ENCODE measurements at regions not wholly inside any gene's neighbourhood (a gene's known extent, or its start where the extent isn't known, plus 50 kb on each side); places are given as distances from the start of the nearest gene placed in this dataset.

DNA sequence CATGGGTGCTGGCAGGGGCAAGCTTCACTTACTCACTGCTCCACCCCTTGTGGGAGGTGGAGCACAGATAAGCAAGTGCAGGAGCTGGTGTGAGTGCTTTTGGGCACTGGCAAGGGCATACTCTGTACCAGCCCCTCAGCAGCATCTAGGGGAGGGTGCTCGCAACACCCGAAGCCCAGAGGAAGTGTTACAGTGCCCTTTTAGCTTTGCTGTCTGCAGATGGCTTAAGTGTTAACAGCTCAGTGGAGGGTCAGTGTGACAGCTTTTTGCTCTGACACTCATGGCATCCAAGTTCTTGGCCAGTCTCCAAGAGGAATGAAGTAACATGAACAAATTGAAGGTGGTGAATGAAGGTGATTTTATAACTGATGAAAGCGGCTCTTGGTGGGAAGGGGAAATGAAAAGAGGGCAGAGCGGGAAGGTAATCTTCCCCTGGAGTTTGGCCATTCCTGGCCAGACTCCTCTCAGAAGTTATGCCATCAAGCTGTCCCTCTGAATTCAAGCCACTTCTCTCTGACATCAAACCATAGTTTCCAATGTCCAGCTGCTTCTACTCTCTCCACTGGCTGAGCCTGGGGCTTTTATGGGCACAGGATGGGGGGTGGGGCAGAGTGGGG, 862.5 kb downstream of the KCNMA1 start:
- POLR2A ChIA-PET: interaction anchor here (0.6 kb wide), 1 partner anchor 27 kb away, joined by 3 read pairs; no protein-coding TSS in a partner anchor
- no peak for TF ChIP-seq EZH2phosphoT487 (IDR thresholded peaks at IDR 0.05; ENCODE audit: borderline replicate concordance, low read depth, low read length)
- TF ChIP-seq, protein P1, sequence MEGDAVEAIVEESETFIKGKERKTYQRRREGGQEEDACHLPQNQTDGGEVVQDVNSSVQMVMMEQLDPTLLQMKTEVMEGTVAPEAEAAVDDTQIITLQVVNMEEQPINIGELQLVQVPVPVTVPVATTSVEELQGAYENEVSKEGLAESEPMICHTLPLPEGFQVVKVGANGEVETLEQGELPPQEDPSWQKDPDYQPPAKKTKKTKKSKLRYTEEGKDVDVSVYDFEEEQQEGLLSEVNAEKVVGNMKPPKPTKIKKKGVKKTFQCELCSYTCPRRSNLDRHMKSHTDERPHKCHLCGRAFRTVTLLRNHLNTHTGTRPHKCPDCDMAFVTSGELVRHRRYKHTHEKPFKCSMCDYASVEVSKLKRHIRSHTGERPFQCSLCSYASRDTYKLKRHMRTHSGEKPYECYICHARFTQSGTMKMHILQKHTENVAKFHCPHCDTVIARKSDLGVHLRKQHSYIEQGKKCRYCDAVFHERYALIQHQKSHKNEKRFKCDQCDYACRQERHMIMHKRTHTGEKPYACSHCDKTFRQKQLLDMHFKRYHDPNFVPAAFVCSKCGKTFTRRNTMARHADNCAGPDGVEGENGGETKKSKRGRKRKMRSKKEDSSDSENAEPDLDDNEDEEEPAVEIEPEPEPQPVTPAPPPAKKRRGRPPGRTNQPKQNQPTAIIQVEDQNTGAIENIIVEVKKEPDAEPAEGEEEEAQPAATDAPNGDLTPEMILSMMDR (conservative IDR thresholded peaks at IDR 0.05; ENCODE audit: low read length): no peak
- H3K4me2 ChIP-seq (ENCODE audit: low read length): no peak overlapping the region
- intact Hi-C loops (cut with micrococcal nuclease; ENCODE audit: unreplicated experiment): no loop called here
- H3K36me3 ChIP-seq (ENCODE audit: insufficient read depth, low read length): no peaks in the 10 kb centered on the region
- H3K9me3 ChIP-seq (ENCODE audit: low read length): no peaks in the 10 kb centered on the region
- DNase-seq (ENCODE audit: low spot score): no peak
- H4K20me1 ChIP-seq (ENCODE audit: insufficient read depth, low read length): no peaks in the 10 kb centered on the region
- H3K4me3 ChIP-seq (ENCODE audit: low read depth, low read length, poor library complexity, severe bottlenecking): no peak overlapping the region
- H3K9me2 ChIP-seq (ENCODE audit: insufficient read depth, low read length): no peaks in the 10 kb centered on the region
- no peaks in the 10 kb centered on the region for H3K79me2 ChIP-seq (ENCODE audit: insufficient read depth, low read depth, low read length)
- H3K4me1 ChIP-seq (ENCODE audit: insufficient read depth, low read length, poor library complexity, severe bottlenecking): no peaks in the 10 kb centered on the region
- no peak overlapping the region for H3K27ac ChIP-seq (ENCODE audit: low read depth, low read length, poor library complexity, severe bottlenecking)
- H2AFZ ChIP-seq (ENCODE audit: low read length): no peak overlapping the region
- BruUV-seq (replicated peaks): no TSS peak
- CTCF ChIA-PET (ENCODE audit: unreplicated experiment): no interaction called here

GRCh38 chr10:76769582-76769981, 868.0 kb downstream of the KCNMA1 start:
- TF ChIP-seq EZH2phosphoT487 (IDR thresholded peaks at IDR 0.05; ENCODE audit: borderline replicate concordance, low read depth, low read length): no peak
- TF ChIP-seq, protein P1 (conservative IDR thresholded peaks at IDR 0.05; ENCODE audit: low read length): no peak
- ChIA-PET CTCF (ENCODE audit: unreplicated experiment) (no interaction called here), POLR2A (no interaction called here)
- Histone ChIP-seq H3K4me3 (ENCODE audit: low read depth, low read length, poor library complexity, severe bottlenecking) (no peak overlapping the region), H3K9me3 (ENCODE audit: low read length) (no peaks in the 10 kb centered on the region), H3K79me2 (ENCODE audit: insufficient read depth, low read depth, low read length) (no peaks in the 10 kb centered on the region), H3K36me3 (ENCODE audit: insufficient read depth, low read length) (no peaks in the 10 kb centered on the region), H3K9me2 (ENCODE audit: insufficient read depth, low read length) (no peaks in the 10 kb centered on the region), H3K27ac (ENCODE audit: low read depth, low read length, poor library complexity, severe bottlenecking) (no peak overlapping the region), H2AFZ (ENCODE audit: low read length) (no peak overlapping the region), H4K20me1 (ENCODE audit: insufficient read depth, low read length) (no peaks in the 10 kb centered on the region), H3K4me2 (ENCODE audit: low read length) (no peak overlapping the region), H3K4me1 (ENCODE audit: insufficient read depth, low read length, poor library complexity, severe bottlenecking) (no peaks in the 10 kb centered on the region)
- intact Hi-C loops (cut with micrococcal nuclease; ENCODE audit: unreplicated experiment): no loop called here
- DNase-seq (ENCODE audit: low spot score): no peak
- BruUV-seq (replicated peaks): no TSS peak

DNA sequence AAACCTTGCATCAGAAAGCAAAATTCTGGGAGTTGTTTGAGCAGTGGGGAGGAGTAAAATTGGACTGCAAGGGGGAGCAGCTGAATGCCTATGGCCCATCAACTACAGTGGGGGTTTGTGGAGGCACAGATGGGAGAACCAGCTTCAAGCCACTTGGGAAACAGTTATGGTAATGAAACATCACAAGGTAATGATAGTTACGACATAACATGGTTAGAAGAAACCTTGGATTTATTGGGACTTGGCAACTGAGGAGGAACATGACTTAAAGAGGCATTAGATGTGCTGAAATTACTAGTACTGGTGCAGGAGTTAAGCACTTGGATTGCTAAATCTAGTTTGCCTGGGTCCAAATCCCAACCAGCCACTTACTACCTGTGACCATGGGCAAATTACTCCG, 868.4 kb downstream of the KCNMA1 start:
- CTCF ChIA-PET (ENCODE audit: unreplicated experiment): no interaction called here
- H2AFZ ChIP-seq (ENCODE audit: low read length): no peak overlapping the region
- no peak for TF ChIP-seq EZH2phosphoT487 (IDR thresholded peaks at IDR 0.05; ENCODE audit: borderline replicate concordance, low read depth, low read length)
- TF ChIP-seq, protein P1 (conservative IDR thresholded peaks at IDR 0.05; ENCODE audit: low read length): no peak

More for the DNA sequence above, 868.4 kb downstream of the KCNMA1 start:
- no peak for DNase-seq (ENCODE audit: low spot score)
- no peaks in the 10 kb centered on the region for H3K9me3 ChIP-seq (ENCODE audit: low read length)
- no peaks in the 10 kb centered on the region for H3K79me2 ChIP-seq (ENCODE audit: insufficient read depth, low read depth, low read length)
- intact Hi-C loops (cut with micrococcal nuclease; ENCODE audit: unreplicated experiment): no loop called here
- H3K4me1 ChIP-seq (ENCODE audit: insufficient read depth, low read length, poor library complexity, severe bottlenecking): no peaks in the 10 kb centered on the region
- no peaks in the 10 kb centered on the region for H4K20me1 ChIP-seq (ENCODE audit: insufficient read depth, low read length)
- no peaks in the 10 kb centered on the region for H3K9me2 ChIP-seq (ENCODE audit: insufficient read depth, low read length)
- POLR2A ChIA-PET: no interaction called here
- no peak overlapping the region for H3K4me2 ChIP-seq (ENCODE audit: low read length)
- H3K4me3 ChIP-seq (ENCODE audit: low read depth, low read length, poor library complexity, severe bottlenecking): no peak overlapping the region
- BruUV-seq (replicated peaks): no TSS peak
- no peaks in the 10 kb centered on the region for H3K36me3 ChIP-seq (ENCODE audit: insufficient read depth, low read length)
- no peak overlapping the region for H3K27ac ChIP-seq (ENCODE audit: low read depth, low read length, poor library complexity, severe bottlenecking)
